NB4 (cell line): ENCODE measurements at regions not wholly inside any gene's neighbourhood (a gene's known extent, or its start where the extent isn't known, plus 50 kb on each side); places are given as distances from the start of the nearest gene placed in this dataset.

Experiments
- CTCF ChIP-seq: IDR thresholded peaks from one replicate; pipeline ENCODE4 v1.5.1; 2012; ENCODE audit warnings: low read depth, low read length
- POLR2A ChIP-seq: IDR thresholded peaks from 2 replicates; pipeline ENCODE4 v1.6.1; 2011; ENCODE audit warnings: mild to moderate bottlenecking; ENCODE audit not compliant: insufficient read length; ENCODE audit errors: extremely low read depth

- no peak for TF ChIP-seq CTCF
- no peak for TF ChIP-seq POLR2A
Measured at GRCh38 chr2:196324211-196324610, 152.8 kb upstream of the STK17B start.
